OCI-LY3 (cell line): ENCODE measurements at regions not wholly inside any gene's neighbourhood (a gene's known extent, or its start where the extent isn't known, plus 50 kb on each side); places are given as distances from the start of the nearest gene placed in this dataset.
"Not testable (repeated sequence)": the region's sequence is repeated elsewhere in the genome, so short reads cannot be mapped to it uniquely, and the experiment has no call there.

Experiments used
- H2AFZ ChIP-seq: fragments of 200-600, 300-600 bp; shearing (Covaris generic); 2 replicates; pipeline ENCODE4 v1.6.0; 2014; ENCODE audit warnings: antibody characterized with exemption, low read depth, low read length
- H3K27ac ChIP-seq: fragments of 200-600, 300-600 bp; sonication (generic); 2 replicates; pipeline ENCODE4 v1.5.1; 2014; ENCODE audit warnings: mild to moderate bottlenecking, low read length, moderate library complexity, mixed read lengths
- H3K27me3 ChIP-seq: fragments of 200-600, 300-600 bp; sonication (generic); 2 replicates; pipeline ENCODE4 v1.6.1; 2014; ENCODE audit warnings: low read depth, low read length, mixed read lengths
- H3K36me3 ChIP-seq: fragments of 200-600, 300-600 bp; sonication (generic); replicated peaks from 2 replicates; pipeline ENCODE3; 2014; ENCODE audit warnings: low read depth, low read length, mixed read lengths
- H3K4me1 ChIP-seq: fragments of 300-600, 200-600 bp; sonication (generic); 2 replicates; pipeline ENCODE4 v1.6.1; 2014; ENCODE audit warnings: low read length, mixed read lengths
- H3K4me2 ChIP-seq: fragments of 200-600, 300-600 bp; sonication (generic); 2 replicates; pipeline ENCODE4 v1.6.1; 2014; ENCODE audit warnings: low read length, mixed read lengths
- H3K4me3 ChIP-seq: fragments of 300-600, 200-600 bp; sonication (generic); 2 replicates; pipeline ENCODE4 v1.5.1; 2014; ENCODE audit warnings: antibody characterized with exemption, mild to moderate bottlenecking, low read length, moderate library complexity
- H3K79me2 ChIP-seq: fragments of 300-600, 200-600 bp; shearing (Covaris generic); 2 replicates; pipeline ENCODE4 v1.6.1; 2014; ENCODE audit warnings: mild to moderate bottlenecking, low read length, mixed read lengths
- H3K9ac ChIP-seq: fragments of 300-600, 200-600 bp; shearing (Covaris generic); 2 replicates; pipeline ENCODE4 v1.6.0; 2014; ENCODE audit warnings: mild to moderate bottlenecking, low read length, moderate library complexity
- H3K9me3 ChIP-seq: fragments of 200-600, 300-600 bp; shearing (Covaris generic); 2 replicates; pipeline ENCODE4 v1.6.1; 2014; ENCODE audit warnings: low read length, mixed read lengths; ENCODE audit not compliant: insufficient read depth
- H4K20me1 ChIP-seq: fragments of 200-600, 300-600 bp; sonication (generic); 2 replicates; pipeline ENCODE4 v1.6.1; 2016; ENCODE audit warnings: low read length, mixed read lengths; ENCODE audit not compliant: insufficient read depth
- CTCF ChIP-seq: fragments of 200-600, 300-600 bp; sonication (generic); IDR thresholded peaks from 2 replicates; pipeline ENCODE4 v1.5.1; 2014; ENCODE audit warnings: antibody characterized with exemption, low read length, low read depth
- EZH2phosphoT487 ChIP-seq: fragments of 200-600 bp; shearing (Covaris generic); IDR thresholded peaks from 2 replicates; pipeline ENCODE4 v1.6.1; 2018; ENCODE audit warnings: antibody characterized with exemption, mixed run types, low read depth

GRCh38 chr2:8379549-8379948 lies 302.3 kb upstream of the ID2 start:
- Histone ChIP-seq H3K36me3 (no peaks in the 10 kb centered on the region), H3K9me3 (no peaks in the 10 kb centered on the region), H3K4me3 (peak overlapping the region; percentile 37), H4K20me1 (no peaks in the 10 kb centered on the region), H3K79me2 (no peaks in the 10 kb centered on the region), H3K27ac (peak overlapping the region; percentile 94), H3K9ac (peak overlapping the region; percentile 69), H3K27me3 (no peaks in the 10 kb centered on the region), H3K4me2 (peak overlapping the region; percentile 73), H3K4me1 (peaks cover 61% of the 10 kb centered on the region), H2AFZ (no peak overlapping the region)
- TF ChIP-seq EZH2phosphoT487, result no peak
- no peak for TF ChIP-seq CTCF

DNA sequence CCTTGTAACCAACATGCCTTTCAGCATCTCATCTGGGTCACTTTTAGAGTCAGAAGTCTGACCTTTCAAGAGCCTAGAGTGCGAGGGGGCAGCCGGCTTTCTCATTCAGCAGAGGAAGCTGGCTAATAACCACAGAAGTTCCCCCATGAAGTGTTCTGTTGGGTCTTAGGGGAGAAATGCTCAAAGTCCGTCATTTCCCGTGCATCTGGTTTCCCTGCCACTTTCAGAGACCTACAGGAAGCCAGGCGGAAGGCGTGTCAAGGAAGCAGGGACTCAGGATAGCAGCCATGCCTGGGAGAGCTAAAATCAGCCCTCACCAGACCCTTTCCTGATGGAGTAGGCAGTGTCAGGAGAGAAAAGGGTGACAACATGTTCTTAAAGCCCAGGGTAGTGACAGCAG lies 301.8 kb upstream of the ID2 start:
- H3K4me2 ChIP-seq, result peak overlapping the region; percentile 73
- H3K9ac ChIP-seq, result peak overlapping the region; percentile 69

DNA sequence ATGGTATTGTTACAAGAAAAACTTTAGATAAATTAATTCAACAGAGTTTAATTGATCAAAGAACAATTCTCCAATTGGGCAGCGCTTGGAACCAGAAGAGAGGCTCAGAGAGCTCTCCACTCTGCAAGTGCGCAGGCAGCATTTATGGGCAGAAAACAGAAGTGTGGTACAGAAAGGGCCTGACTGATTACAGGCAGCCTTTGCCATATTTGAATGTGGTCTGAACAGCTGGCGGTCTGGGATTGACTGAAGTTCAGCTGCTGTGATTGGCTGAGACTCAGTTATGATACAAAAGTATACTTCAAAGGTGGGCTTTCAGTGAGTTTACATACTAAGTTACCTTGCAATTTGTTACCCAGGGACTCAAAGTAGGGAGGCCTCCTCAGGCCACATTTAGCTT lies 301.3 kb upstream of the ID2 start:
- peaks cover 63% of the 10 kb centered on the region for H3K4me1 ChIP-seq
- peak overlapping the region; percentile 37 for H3K4me3 ChIP-seq
- H3K9me3 ChIP-seq, result no peaks in the 10 kb centered on the region
- no peaks in the 10 kb centered on the region for H3K79me2 ChIP-seq
- no peak for TF ChIP-seq EZH2phosphoT487
- H4K20me1 ChIP-seq, result no peaks in the 10 kb centered on the region
- peak overlapping the region; percentile 69 for H3K9ac ChIP-seq
- peak overlapping the region; percentile 73 for H3K4me2 ChIP-seq
- H3K27ac ChIP-seq, result peak overlapping the region; percentile 94
- H3K36me3 ChIP-seq, result no peaks in the 10 kb centered on the region
- H2AFZ ChIP-seq, result no peak overlapping the region
- no peaks in the 10 kb centered on the region for H3K27me3 ChIP-seq

More for the DNA sequence above, 301.8 kb upstream of the ID2 start:
- H2AFZ ChIP-seq, result no peak overlapping the region
- no peaks in the 10 kb centered on the region for H3K79me2 ChIP-seq
- H3K27ac ChIP-seq, result peak overlapping the region; percentile 94
- H3K27me3 ChIP-seq, result no peaks in the 10 kb centered on the region
- H3K9me3 ChIP-seq, result no peaks in the 10 kb centered on the region
- no peaks in the 10 kb centered on the region for H4K20me1 ChIP-seq
- peak overlapping the region; percentile 37 for H3K4me3 ChIP-seq
- H3K4me1 ChIP-seq, result peaks cover 63% of the 10 kb centered on the region
- TF ChIP-seq EZH2phosphoT487 (no peak), CTCF (no peak)
- no peaks in the 10 kb centered on the region for H3K36me3 ChIP-seq

DNA sequence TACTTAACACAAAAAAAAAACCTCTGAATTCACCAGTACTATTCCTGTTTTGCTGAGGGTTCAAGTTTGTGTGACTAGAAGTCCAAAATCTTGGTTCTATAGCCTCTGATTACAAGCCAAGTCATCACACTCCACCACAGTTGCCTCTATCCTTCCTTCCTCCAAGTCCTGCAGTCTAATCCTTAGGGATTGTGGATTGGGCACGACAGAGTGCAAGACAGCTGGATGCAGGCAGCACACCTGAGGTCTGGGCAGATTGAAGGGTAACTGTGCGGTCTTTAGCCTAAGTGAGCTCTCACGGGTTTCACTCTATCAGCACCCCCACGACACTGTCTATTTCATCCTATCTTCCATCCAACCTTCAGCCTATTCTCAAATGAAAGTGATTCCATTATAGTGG lies 299.4 kb upstream of the ID2 start:
- H3K4me3 ChIP-seq, result no peak overlapping the region
- H4K20me1 ChIP-seq, result no peaks in the 10 kb centered on the region

GRCh38 chr2:8386748-8387147 lies 295.1 kb upstream of the ID2 start:
- H2AFZ ChIP-seq, H3K4me2 ChIP-seq, H3K79me2 ChIP-seq, H3K4me3 ChIP-seq, H3K36me3 ChIP-seq, H4K20me1 ChIP-seq, H3K27me3 ChIP-seq, H3K9ac ChIP-seq, H3K9me3 ChIP-seq, H3K27ac ChIP-seq: not testable (repeated sequence)
- peaks cover 34% of the 10 kb centered on the region for H3K4me1 ChIP-seq

More for the DNA sequence above, 299.4 kb upstream of the ID2 start:
- TF ChIP-seq EZH2phosphoT487 (no peak), CTCF (no peak)
- Histone ChIP-seq H3K79me2 (no peaks in the 10 kb centered on the region), H3K9me3 (0 out of 2 replicates have a peak, but pooled peaks cover under 1% of the 10 kb centered on the region), H3K4me2 (no peak overlapping the region), H3K9ac (no peak overlapping the region), H3K27ac (no peak overlapping the region), H2AFZ (no peak overlapping the region), H3K27me3 (no peaks in the 10 kb centered on the region), H3K4me1 (peaks cover 48% of the 10 kb centered on the region), H3K36me3 (peaks cover under 1% of the 10 kb centered on the region)
